ENCODE measurements at regions not wholly inside any gene's neighbourhood (a gene's known extent, or its start where the extent isn't known, plus 50 kb on each side); places are given as distances from the start of the nearest gene placed in this dataset.

DNA sequence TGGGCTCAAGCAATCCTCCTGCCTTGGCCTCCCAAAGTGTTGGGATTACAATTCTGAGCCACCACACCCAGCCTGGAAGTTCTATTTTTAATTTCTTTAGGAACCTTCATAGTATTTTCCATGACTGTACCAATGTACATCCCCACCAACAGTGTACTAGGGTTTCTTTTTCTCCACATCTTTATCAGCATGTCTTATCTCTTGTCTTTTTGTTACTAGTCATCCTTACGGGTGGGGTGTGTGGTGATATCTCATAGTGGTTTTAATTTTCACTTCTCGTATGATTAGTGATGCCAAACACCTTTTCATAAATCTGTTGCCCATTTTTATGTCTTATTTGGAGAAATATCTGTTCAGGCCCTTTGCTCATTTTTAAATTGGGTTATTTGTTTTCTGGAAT, 123.0 kb upstream of the MEF2C start:
- Histone ChIP-seq H3K4me2 (ENCODE audit: low read length) (no peak overlapping the region), H3K9ac (ENCODE audit: low read length) (no peak overlapping the region), H4K20me1 (ENCODE audit: insufficient read depth) (no peaks in the 10 kb centered on the region), H3K79me2 (replicated peaks; ENCODE audit: insufficient read depth, low read length) (no peaks in the 10 kb centered on the region), H3K9me2 (ENCODE audit: insufficient read depth, low read length) (no peaks in the 10 kb centered on the region), H3K36me3 (ENCODE audit: insufficient read depth, low read length) (no peaks in the 10 kb centered on the region), H3F3A (ENCODE audit: insufficient read depth, low read length, poor library complexity, severe bottlenecking) (no peaks in the 10 kb centered on the region), H3K4me3 (ENCODE audit: low read length) (no peak overlapping the region), H3K27ac (ENCODE audit: low read length) (no peak overlapping the region), H3K9me3 (ENCODE audit: low read length) (no peaks in the 10 kb centered on the region), H3K27me3 (ENCODE audit: insufficient read depth, low read depth, low read length) (no peaks in the 10 kb centered on the region), H2AFZ (ENCODE audit: low read depth, low read length) (no peak overlapping the region)
- TF ChIP-seq POLR2AphosphoS5 (IDR thresholded peaks at IDR 0.05): no peak
- no peak for TF ChIP-seq REST (IDR thresholded peaks at IDR 0.05; ENCODE audit: borderline replicate concordance)
- TF ChIP-seq SMC3 (conservative IDR thresholded peaks at IDR 0.05; ENCODE audit: poor library complexity): no peak
- no peak for TF ChIP-seq RAD21 (conservative IDR thresholded peaks at IDR 0.05)
- TF ChIP-seq MXI1 (conservative IDR thresholded peaks at IDR 0.05; ENCODE audit: poor library complexity, severe bottlenecking): no peak

DNA sequence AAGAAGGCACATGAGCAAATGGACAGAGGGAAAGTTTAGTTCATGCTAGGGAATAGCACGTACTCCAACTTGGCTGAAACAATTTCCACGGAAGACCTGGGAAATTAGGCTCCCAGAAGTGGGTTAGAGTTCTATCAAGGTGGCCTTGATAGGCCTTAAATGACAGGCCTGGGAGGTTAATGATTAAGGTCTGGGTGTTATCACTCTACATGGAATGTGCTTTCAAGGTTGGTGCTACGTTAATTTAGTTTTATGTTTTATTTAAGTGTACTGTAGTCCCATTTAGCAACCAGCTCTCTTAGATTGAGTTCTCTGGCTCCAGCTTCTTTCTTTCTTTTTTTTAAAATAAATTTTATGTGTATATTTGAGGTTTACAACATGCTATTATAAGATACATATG, 121.4 kb upstream of the MEF2C start:
- no peak for TF ChIP-seq SMC3 (conservative IDR thresholded peaks at IDR 0.05; ENCODE audit: poor library complexity)
- no peak for TF ChIP-seq POLR2AphosphoS5 (IDR thresholded peaks at IDR 0.05)
- no peak for TF ChIP-seq REST (IDR thresholded peaks at IDR 0.05; ENCODE audit: borderline replicate concordance)
- no peak for TF ChIP-seq TAF1 (IDR thresholded peaks at IDR 0.05; ENCODE audit: low read depth)
- no peak for TF ChIP-seq EP300 (conservative IDR thresholded peaks at IDR 0.05; ENCODE audit: poor library complexity, severe bottlenecking)
- TF ChIP-seq MXI1 (conservative IDR thresholded peaks at IDR 0.05; ENCODE audit: poor library complexity, severe bottlenecking): no peak
- TF ChIP-seq EZH2 (IDR thresholded peaks at IDR 0.05; ENCODE audit: borderline replicate concordance, insufficient read depth, low read length, poor library complexity, severe bottlenecking): no peak
- TF ChIP-seq RAD21 (conservative IDR thresholded peaks at IDR 0.05): no peak
- TF ChIP-seq, protein P1, sequence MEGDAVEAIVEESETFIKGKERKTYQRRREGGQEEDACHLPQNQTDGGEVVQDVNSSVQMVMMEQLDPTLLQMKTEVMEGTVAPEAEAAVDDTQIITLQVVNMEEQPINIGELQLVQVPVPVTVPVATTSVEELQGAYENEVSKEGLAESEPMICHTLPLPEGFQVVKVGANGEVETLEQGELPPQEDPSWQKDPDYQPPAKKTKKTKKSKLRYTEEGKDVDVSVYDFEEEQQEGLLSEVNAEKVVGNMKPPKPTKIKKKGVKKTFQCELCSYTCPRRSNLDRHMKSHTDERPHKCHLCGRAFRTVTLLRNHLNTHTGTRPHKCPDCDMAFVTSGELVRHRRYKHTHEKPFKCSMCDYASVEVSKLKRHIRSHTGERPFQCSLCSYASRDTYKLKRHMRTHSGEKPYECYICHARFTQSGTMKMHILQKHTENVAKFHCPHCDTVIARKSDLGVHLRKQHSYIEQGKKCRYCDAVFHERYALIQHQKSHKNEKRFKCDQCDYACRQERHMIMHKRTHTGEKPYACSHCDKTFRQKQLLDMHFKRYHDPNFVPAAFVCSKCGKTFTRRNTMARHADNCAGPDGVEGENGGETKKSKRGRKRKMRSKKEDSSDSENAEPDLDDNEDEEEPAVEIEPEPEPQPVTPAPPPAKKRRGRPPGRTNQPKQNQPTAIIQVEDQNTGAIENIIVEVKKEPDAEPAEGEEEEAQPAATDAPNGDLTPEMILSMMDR (IDR thresholded peaks at IDR 0.05; ENCODE audit: poor library complexity, severe bottlenecking): no peak
- Histone ChIP-seq H3K4me3 (ENCODE audit: low read length) (no peak overlapping the region), H4K20me1 (ENCODE audit: insufficient read depth) (no peaks in the 10 kb centered on the region), H3K27me3 (ENCODE audit: insufficient read depth, low read depth, low read length) (no peaks in the 10 kb centered on the region), H3F3A (ENCODE audit: insufficient read depth, low read length, poor library complexity, severe bottlenecking) (no peaks in the 10 kb centered on the region), H3K9ac (ENCODE audit: low read length) (no peak overlapping the region), H2AFZ (ENCODE audit: low read depth, low read length) (no peak overlapping the region), H3K79me2 (replicated peaks; ENCODE audit: insufficient read depth, low read length) (no peaks in the 10 kb centered on the region), H3K27ac (ENCODE audit: low read length) (no peak overlapping the region), H3K9me2 (ENCODE audit: insufficient read depth, low read length) (no peaks in the 10 kb centered on the region), H3K9me3 (ENCODE audit: low read length) (no peaks in the 10 kb centered on the region), H3K4me2 (ENCODE audit: low read length) (no peak overlapping the region), H3K36me3 (ENCODE audit: insufficient read depth, low read length) (no peaks in the 10 kb centered on the region)

Data from neural cell (in vitro differentiated cells).